Liver (tissue), 1 donor: ENCODE measurements at regions not wholly inside any gene's neighbourhood (a gene's known extent, or its start where the extent isn't known, plus 50 kb on each side); places are given as distances from the start of the nearest gene placed in this dataset.

ENCODE experiments used
- MAX ChIP-seq: IDR thresholded peaks from 2 replicates; pipeline ENCODE4 v1.6.1; 2016; ENCODE audit warnings: antibody characterized with exemption
- ZBTB33 ChIP-seq: IDR thresholded peaks from 2 replicates; pipeline ENCODE4 v1.6.1; 2016; ENCODE audit warnings: antibody characterized with exemption

GRCh38 chr9:95573463-95573862 is 56.7 kb upstream of the PTCH1 start:
- TF ChIP-seq ZBTB33 (no peak), MAX (no peak)
